Activated CD4-positive, alpha-beta T cell treated with anti-CD3 and anti-CD28 coated beads, Interleukin-2, Interleukin-4, amounts not matched to agents 100 ng/mL and 50 ng/mL, durations not matched to agents 16 hours and 8 hours (primary cell): ENCODE measurements at regions not wholly inside any gene's neighbourhood (a gene's known extent, or its start where the extent isn't known, plus 50 kb on each side); places are given as distances from the start of the nearest gene placed in this dataset.

Experiments
- DNase-seq: peaks from one replicate; pipeline ENCODE4 v3.0.0-alpha.2; 2020; ENCODE audit warnings: low spot score

- no peak for DNase-seq
These were observed 518.1 kb downstream of the FSCB start for GRCh38 chr14:43988989-43989388.

- no peak for DNase-seq
These were observed 523.4 kb downstream of the FSCB start for GRCh38 chr14:43983721-43984120.

DNA sequence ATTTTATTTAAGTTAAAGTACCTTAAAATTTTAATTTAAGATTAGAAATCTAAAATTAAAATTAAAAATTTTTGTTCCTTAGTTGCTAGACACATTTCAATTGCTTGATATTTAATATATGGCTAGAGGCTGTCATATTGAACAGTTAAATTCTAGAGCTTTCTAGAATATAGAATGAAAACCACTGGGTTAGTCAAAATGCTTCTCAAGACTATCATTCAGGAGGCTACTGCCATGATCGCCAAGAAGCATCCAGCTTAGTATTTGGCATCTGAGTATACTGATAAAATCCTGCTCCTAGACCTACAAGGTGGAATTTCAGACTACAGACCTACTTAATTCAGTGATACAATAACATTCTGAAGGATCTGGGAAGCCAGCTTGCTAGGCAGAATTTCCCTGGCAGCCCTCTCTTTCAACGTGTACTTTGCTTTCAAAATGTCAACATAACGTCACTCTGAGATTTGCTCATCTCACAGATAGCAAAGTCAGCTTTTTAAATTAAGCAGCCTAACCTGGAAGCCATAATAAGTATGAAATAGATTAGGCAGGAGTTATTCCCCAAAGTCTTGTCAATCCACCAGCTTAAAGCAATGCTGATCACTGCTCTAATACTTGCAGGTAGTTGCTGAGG is 525.8 kb downstream of the FSCB start:
- no peak for DNase-seq

DNA sequence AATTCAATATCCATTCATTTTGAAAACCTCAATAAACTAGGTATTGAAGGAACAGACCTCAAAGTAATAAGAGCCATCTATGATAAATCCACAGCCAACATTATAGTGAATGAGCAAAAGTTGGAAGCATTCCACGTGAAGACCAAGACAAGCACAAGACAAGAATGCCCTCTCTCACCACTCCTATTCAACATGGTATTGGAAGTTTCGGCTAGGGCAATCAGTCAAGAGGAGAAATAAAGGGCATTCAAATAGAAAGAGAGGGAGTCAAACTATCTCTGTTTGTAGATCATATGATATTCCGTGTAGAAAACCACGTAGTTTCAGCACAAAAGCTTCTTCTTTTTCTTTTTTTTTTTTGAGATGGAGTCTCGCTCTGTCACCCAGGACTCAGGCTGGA is 550.3 kb downstream of the FSCB start:
- DNase-seq, result no peak

DNA sequence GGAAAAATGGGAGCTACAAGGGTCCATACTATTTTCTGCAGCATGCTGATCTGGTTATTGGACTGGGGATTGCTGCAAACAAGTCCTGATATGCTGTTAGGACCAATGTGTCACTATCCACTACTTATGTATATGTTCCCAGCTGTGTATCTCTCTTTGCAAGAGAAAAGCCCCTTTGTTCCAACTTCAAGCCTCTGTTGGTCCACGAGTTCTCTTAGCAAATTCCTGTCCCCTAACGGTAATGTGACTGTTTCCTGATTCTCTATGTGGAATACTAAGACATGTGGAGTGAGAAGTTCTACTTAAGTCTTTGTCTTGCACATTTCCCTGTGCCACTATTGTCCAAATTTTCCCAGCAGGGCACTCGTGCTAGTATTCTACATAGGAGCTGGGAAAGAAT is 557.7 kb downstream of the FSCB start:
- DNase-seq, result no peak

- DNase-seq, result no peak
These were observed 567.2 kb downstream of the FSCB start for GRCh38 chr14:43939836-43940235.

- DNase-seq, result no peak
These were observed 568.3 kb downstream of the FSCB start for GRCh38 chr14:43938588-43939281.

DNA sequence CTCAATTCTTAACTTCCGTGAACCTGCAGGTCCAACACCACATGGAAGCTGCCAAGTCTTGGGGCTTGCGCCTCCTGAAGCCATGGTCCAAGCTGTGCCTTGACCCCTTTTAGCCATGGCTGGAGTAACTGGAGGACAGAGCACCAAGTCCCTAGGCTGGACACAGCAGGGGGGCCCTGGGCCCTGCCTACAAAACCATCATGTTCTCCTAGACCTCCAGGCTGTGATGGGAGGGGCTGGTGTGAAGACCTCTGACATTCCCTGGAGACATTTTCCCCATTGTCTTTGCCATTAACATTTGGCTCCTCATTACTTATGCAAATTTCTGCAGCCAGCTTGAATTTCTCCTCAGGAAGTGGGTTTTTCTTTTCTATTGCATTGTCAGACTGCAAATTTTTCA is 570.1 kb downstream of the FSCB start:
- DNase-seq, result no peak

DNA sequence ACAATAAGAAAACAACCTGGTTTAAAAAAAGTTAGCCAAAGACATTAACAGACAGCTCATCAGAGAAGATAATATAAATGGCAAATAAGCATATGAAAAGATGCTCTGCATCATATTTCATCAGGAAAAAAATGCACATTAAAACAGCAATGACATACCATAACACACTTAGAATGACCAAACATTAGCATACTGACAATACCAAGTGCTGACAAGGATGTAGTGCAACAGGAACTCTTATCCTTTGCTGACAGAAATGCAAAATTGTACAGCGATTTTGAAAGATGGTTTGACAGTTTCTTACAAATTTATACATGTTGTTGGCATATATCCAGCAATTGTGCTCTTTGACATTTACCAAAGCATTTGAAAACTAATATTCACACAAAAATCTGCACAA is 573.0 kb downstream of the FSCB start:
- no peak for DNase-seq

DNA sequence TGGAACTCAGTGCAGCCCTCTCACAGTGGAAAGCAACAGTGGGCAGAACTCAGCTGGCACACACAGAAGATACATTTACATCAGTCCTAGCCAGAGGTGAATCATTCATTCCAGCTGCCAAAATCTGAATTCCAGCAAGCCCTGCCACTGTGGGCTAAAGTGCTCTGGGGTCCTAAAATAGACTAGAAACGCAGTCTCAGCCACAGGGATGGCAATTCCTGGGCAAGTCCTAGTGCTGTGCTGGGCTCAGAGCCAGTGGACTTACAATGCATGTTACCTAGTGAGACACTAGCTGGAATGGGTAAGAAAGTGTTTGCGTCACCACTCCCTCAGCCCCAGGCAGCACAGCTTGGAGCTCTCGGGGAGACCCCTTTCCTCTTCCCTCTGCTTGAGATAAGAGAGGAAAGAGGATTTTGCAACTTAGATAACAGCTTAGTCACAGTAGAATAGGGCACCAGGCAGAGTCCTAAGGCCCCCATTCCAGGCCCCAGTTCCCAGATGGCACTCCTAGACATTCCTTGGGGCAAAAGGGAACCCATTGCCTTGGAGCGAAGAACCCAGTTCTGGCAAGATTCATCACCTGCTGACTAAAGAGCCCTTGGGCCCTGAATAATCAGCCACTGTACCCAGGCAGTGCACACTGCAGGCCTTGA is 592.9 kb downstream of the FSCB start:
- no peak for DNase-seq

DNA sequence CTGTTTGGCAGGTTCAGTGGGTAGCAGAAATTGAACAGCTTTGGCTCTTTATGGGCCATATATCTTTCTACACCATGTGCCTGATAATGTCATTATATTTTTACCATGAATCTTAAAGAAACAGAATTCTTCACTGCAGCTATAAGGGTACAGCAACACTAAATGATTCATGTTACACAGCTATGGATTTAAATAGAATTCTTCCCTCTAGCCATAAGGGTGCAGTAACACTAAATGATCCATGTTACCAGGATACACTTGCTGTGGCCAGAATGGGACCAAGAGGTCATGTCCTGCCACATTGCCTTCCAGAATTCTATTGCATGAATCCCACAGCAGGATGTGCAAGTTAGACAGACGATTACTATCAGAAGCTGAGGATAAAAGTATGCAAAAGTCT is 603.9 kb downstream of the FSCB start:
- DNase-seq, result no peak

GRCh38 chr14:43901911-43902673 is 605.0 kb downstream of the FSCB start:
- DNase-seq, result no peak

- no peak for DNase-seq
These were observed 606.9 kb downstream of the FSCB start for GRCh38 chr14:43900173-43900655.

GRCh38 chr14:43898687-43899086 is 608.4 kb downstream of the FSCB start:
- no peak for DNase-seq

DNA sequence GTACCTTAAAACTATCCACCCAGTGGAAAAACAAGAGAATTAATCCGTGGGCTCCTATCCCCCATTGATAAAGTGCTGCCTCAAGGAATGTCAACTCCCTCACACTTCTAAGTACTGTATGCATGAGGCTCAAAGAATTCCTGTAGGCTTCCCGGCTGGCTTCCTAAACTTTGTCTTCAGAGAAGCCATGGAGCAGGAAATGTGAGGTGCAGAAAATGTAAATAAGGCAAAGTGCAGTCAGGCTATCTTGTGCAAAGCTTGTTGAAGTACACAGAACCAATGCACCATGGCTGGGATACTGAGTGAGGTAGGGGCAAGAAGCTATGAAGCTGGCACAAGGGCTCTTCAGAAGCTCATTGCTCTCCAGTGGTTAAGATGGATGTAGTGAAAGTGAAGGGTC is 611.0 kb downstream of the FSCB start:
- no peak for DNase-seq

GRCh38 chr14:43894534-43894933 is 612.5 kb downstream of the FSCB start:
- DNase-seq, result peak; percentile 17

GRCh38 chr14:43887523-43887922 is 619.6 kb downstream of the FSCB start:
- no peak for DNase-seq

GRCh38 chr14:43877351-43877960 is 629.6 kb downstream of the FSCB start:
- DNase-seq, result no peak

DNA sequence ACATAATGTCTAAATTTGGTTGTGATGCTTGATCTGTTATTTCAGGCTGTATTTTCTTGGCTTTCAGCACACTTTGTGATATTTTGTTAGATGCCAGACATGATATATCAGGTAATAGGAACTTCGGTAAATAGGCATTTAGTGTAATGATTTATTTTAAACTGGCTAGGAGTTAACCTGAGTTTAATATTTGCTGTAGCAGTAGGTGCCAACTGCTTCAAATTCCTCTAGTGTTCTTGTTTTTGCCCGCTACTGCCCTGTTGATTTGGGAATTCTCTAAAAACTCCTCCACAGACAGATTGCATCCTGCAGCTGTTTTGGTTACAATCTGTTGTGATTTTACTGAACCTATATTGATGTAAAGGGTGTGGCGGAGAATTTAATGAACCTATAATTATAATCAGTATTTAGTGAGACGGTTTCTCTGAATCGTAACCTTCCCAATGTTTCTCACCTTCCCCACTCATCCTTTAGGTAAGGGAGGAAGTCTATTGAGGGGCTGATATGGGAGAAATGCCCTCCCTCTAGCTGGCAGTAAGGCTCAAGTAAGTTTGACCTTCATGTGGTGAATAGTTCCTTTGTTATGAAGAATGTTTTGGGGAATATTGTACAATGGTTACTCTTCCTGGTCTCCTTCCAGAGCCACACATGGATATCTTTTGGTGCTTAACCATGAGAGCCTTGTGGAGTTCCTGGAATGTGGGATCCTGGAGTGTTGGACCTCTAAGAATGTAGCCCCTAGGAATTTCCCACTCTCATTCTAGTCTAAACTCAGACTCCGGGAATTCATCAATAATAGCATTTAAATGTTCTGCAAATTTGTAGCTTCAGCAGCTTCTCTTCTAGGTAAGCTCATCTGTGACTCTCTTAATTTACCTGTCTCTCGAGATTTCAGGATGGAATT is 634.1 kb downstream of the FSCB start:
- no peak for DNase-seq

DNA sequence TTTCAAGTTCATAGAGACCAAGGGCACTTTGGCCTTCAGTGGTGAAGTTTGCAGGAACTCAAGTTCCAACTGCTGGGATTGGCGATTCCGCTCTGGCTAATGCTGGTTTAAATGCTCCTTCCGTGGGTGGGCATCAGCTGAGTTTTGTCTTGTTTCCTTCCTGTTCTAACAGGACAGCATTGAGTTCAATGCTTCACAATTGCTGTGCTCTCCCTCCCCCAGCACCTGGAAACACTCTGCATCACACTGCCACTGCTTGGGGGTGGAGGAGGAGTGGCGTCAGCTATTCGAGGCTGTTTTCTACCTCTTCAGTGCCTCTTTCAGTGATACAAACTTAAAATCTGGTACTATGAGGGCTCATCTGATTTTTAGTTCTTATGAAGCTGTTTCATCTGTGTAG is 634.9 kb downstream of the FSCB start:
- DNase-seq, result no peak

- no peak for DNase-seq
These were observed 648.1 kb downstream of the FSCB start for GRCh38 chr14:43858981-43859380.
